DND-41 (cell line): ENCODE measurements at regions not wholly inside any gene's neighbourhood (a gene's known extent, or its start where the extent isn't known, plus 50 kb on each side); places are given as distances from the start of the nearest gene placed in this dataset.

ENCODE experiments used
- EZH2 ChIP-seq: IDR thresholded peaks from 3 replicates; pipeline ENCODE4 v1.6.1; 2012; ENCODE audit warnings: borderline replicate concordance, low read depth, mild to moderate bottlenecking, moderate library complexity, low read length, inconsistent platforms; ENCODE audit not compliant: severe bottlenecking
- TF ChIP-seq, protein P1 (sequence below): IDR thresholded peaks from 2 replicates; pipeline ENCODE4 v1.5.1; 2012; ENCODE audit warnings: borderline replicate concordance, low read length, moderate library complexity, mild to moderate bottlenecking; ENCODE audit not compliant: poor library complexity, severe bottlenecking; ENCODE audit errors: extremely low read depth

DNA sequence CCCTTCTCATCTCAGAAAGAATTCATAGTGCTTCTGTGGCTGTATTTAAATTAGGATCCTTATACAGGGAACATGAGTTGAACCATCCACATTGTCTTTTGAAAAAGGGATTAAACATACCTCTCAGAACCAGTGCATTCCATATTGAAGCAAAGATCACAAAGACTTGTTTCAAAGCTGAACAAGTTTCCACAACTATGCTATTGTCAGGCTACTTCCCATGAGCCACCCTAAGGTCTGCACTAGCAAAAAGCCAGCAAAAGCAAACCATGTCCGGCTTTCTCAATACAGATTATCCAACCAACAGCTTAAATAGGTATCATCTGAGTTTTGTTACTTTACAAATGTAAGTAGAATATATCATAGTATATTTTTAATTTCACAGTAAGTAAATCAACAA, 78.1 kb downstream of the SCG2 start:
- TF ChIP-seq, protein P1, sequence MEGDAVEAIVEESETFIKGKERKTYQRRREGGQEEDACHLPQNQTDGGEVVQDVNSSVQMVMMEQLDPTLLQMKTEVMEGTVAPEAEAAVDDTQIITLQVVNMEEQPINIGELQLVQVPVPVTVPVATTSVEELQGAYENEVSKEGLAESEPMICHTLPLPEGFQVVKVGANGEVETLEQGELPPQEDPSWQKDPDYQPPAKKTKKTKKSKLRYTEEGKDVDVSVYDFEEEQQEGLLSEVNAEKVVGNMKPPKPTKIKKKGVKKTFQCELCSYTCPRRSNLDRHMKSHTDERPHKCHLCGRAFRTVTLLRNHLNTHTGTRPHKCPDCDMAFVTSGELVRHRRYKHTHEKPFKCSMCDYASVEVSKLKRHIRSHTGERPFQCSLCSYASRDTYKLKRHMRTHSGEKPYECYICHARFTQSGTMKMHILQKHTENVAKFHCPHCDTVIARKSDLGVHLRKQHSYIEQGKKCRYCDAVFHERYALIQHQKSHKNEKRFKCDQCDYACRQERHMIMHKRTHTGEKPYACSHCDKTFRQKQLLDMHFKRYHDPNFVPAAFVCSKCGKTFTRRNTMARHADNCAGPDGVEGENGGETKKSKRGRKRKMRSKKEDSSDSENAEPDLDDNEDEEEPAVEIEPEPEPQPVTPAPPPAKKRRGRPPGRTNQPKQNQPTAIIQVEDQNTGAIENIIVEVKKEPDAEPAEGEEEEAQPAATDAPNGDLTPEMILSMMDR, result no peak
- no peak for TF ChIP-seq EZH2
